OCI-LY3 (cell line): ENCODE measurements at regions not wholly inside any gene's neighbourhood (a gene's known extent, or its start where the extent isn't known, plus 50 kb on each side); places are given as distances from the start of the nearest gene placed in this dataset.

Source experiments
- H2AFZ ChIP-seq: fragments of 200-600, 300-600 bp; shearing (Covaris generic); 2 replicates; pipeline ENCODE4 v1.6.0; 2014; ENCODE audit warnings: antibody characterized with exemption, low read depth, low read length
- H3K27ac ChIP-seq: fragments of 200-600, 300-600 bp; sonication (generic); 2 replicates; pipeline ENCODE4 v1.5.1; 2014; ENCODE audit warnings: mild to moderate bottlenecking, low read length, moderate library complexity, mixed read lengths
- H3K27me3 ChIP-seq: fragments of 200-600, 300-600 bp; sonication (generic); 2 replicates; pipeline ENCODE4 v1.6.1; 2014; ENCODE audit warnings: low read depth, low read length, mixed read lengths
- H3K36me3 ChIP-seq: fragments of 200-600, 300-600 bp; sonication (generic); replicated peaks from 2 replicates; pipeline ENCODE3; 2014; ENCODE audit warnings: low read depth, low read length, mixed read lengths
- H3K4me1 ChIP-seq: fragments of 300-600, 200-600 bp; sonication (generic); 2 replicates; pipeline ENCODE4 v1.6.1; 2014; ENCODE audit warnings: low read length, mixed read lengths
- H3K4me2 ChIP-seq: fragments of 200-600, 300-600 bp; sonication (generic); 2 replicates; pipeline ENCODE4 v1.6.1; 2014; ENCODE audit warnings: low read length, mixed read lengths
- H3K4me3 ChIP-seq: fragments of 300-600, 200-600 bp; sonication (generic); 2 replicates; pipeline ENCODE4 v1.5.1; 2014; ENCODE audit warnings: antibody characterized with exemption, mild to moderate bottlenecking, low read length, moderate library complexity
- H3K79me2 ChIP-seq: fragments of 300-600, 200-600 bp; shearing (Covaris generic); 2 replicates; pipeline ENCODE4 v1.6.1; 2014; ENCODE audit warnings: mild to moderate bottlenecking, low read length, mixed read lengths
- H3K9ac ChIP-seq: fragments of 300-600, 200-600 bp; shearing (Covaris generic); 2 replicates; pipeline ENCODE4 v1.6.0; 2014; ENCODE audit warnings: mild to moderate bottlenecking, low read length, moderate library complexity
- H3K9me3 ChIP-seq: fragments of 200-600, 300-600 bp; shearing (Covaris generic); 2 replicates; pipeline ENCODE4 v1.6.1; 2014; ENCODE audit warnings: low read length, mixed read lengths; ENCODE audit not compliant: insufficient read depth
- H4K20me1 ChIP-seq: fragments of 200-600, 300-600 bp; sonication (generic); 2 replicates; pipeline ENCODE4 v1.6.1; 2016; ENCODE audit warnings: low read length, mixed read lengths; ENCODE audit not compliant: insufficient read depth
- EZH2phosphoT487 ChIP-seq: fragments of 200-600 bp; shearing (Covaris generic); IDR thresholded peaks from 2 replicates; pipeline ENCODE4 v1.6.1; 2018; ENCODE audit warnings: antibody characterized with exemption, mixed run types, low read depth
- TF ChIP-seq, protein P1 (sequence below): fragments of 200-600, 300-600 bp; sonication (generic); IDR thresholded peaks from 2 replicates; pipeline ENCODE4 v1.5.1; 2014; ENCODE audit warnings: antibody characterized with exemption, low read length, low read depth

DNA sequence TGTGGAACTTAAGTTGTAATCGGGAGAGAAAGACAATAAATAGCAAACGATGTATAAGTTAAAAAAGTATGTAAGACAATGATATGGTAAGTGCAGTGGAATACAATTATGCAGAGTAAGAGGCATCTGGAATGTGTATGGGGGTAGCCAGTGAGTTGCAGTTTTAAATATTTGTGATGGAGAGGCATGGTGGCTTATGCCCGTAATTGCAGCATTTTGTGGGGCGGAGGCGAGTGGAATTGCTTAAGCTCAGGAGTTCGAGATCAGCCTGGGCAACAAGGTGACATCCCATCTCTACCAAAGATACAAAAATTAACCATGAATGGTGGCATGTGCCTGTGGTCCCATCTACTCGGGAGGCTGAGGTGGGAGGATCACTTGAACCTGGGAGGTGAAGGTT lies 52.5 kb upstream of the WDFY3 start:
- Histone ChIP-seq H3K27ac (no peak overlapping the region), H2AFZ (no peak overlapping the region), H3K36me3 (no peaks in the 10 kb centered on the region), H3K4me3 (no peak overlapping the region), H3K9ac (no peak overlapping the region), H3K79me2 (no peaks in the 10 kb centered on the region), H3K9me3 (no peaks in the 10 kb centered on the region), H3K4me1 (no peaks in the 10 kb centered on the region), H3K27me3 (no peaks in the 10 kb centered on the region), H3K4me2 (no peak overlapping the region), H4K20me1 (no peaks in the 10 kb centered on the region)
- TF ChIP-seq, protein P1, sequence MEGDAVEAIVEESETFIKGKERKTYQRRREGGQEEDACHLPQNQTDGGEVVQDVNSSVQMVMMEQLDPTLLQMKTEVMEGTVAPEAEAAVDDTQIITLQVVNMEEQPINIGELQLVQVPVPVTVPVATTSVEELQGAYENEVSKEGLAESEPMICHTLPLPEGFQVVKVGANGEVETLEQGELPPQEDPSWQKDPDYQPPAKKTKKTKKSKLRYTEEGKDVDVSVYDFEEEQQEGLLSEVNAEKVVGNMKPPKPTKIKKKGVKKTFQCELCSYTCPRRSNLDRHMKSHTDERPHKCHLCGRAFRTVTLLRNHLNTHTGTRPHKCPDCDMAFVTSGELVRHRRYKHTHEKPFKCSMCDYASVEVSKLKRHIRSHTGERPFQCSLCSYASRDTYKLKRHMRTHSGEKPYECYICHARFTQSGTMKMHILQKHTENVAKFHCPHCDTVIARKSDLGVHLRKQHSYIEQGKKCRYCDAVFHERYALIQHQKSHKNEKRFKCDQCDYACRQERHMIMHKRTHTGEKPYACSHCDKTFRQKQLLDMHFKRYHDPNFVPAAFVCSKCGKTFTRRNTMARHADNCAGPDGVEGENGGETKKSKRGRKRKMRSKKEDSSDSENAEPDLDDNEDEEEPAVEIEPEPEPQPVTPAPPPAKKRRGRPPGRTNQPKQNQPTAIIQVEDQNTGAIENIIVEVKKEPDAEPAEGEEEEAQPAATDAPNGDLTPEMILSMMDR: no peak
- no peak for TF ChIP-seq EZH2phosphoT487

GRCh38 chr4:85019411-85019810 lies 52.9 kb upstream of the WDFY3 start:
- no peak for TF ChIP-seq EZH2phosphoT487
- TF ChIP-seq, protein P1: no peak
- Histone ChIP-seq H4K20me1 (no peaks in the 10 kb centered on the region), H3K9ac (no peak overlapping the region), H3K9me3 (no peaks in the 10 kb centered on the region), H3K4me3 (no peak overlapping the region), H3K4me2 (no peak overlapping the region), H3K36me3 (no peaks in the 10 kb centered on the region), H3K79me2 (no peaks in the 10 kb centered on the region), H3K27me3 (no peaks in the 10 kb centered on the region), H2AFZ (no peak overlapping the region), H3K27ac (no peak overlapping the region), H3K4me1 (no peaks in the 10 kb centered on the region)

- Histone ChIP-seq H3K27me3 (no peaks in the 10 kb centered on the region), H3K4me2 (no peak overlapping the region), H2AFZ (no peak overlapping the region), H3K4me1 (no peaks in the 10 kb centered on the region), H3K9me3 (no peaks in the 10 kb centered on the region), H4K20me1 (no peaks in the 10 kb centered on the region), H3K79me2 (no peaks in the 10 kb centered on the region), H3K9ac (no peak overlapping the region), H3K36me3 (no peaks in the 10 kb centered on the region), H3K4me3 (no peak overlapping the region), H3K27ac (no peak overlapping the region)
- no peak for TF ChIP-seq EZH2phosphoT487
- TF ChIP-seq, protein P1: no peak
These were observed 58.2 kb upstream of the WDFY3 start for GRCh38 chr4:85024671-85025070.

DNA sequence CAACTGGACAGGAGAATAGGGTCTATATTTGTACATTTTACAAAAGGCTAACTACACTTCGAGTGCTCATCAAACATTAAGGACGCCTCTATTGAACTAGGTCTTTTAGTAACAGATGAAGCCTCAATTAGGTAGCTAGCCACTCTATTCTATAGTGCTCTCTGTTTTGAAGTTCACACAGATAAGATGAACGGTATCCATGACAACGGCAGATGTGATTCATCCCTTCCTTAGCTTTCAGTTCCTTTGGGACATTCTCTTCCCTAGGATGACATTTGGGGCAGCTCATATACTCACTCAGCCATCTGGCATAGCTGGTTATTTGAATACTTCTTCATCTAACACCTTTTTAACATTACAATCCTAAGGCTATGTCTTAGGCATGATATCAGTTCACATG lies 62.4 kb upstream of the WDFY3 start:
- H2AFZ ChIP-seq: no peak overlapping the region
- no peak overlapping the region for H3K4me2 ChIP-seq
- no peak overlapping the region for H3K4me3 ChIP-seq
- no peaks in the 10 kb centered on the region for H3K36me3 ChIP-seq
- no peak overlapping the region for H3K9ac ChIP-seq
- H3K27ac ChIP-seq: no peak overlapping the region
- no peaks in the 10 kb centered on the region for H4K20me1 ChIP-seq
- no peaks in the 10 kb centered on the region for H3K4me1 ChIP-seq
- no peaks in the 10 kb centered on the region for H3K27me3 ChIP-seq
- H3K9me3 ChIP-seq: no peaks in the 10 kb centered on the region
- no peak for TF ChIP-seq EZH2phosphoT487
- TF ChIP-seq, protein P1: no peak
- H3K79me2 ChIP-seq: no peaks in the 10 kb centered on the region
